GM19463 (cell line): ENCODE measurements at regions not wholly inside any gene's neighbourhood (a gene's known extent, or its start where the extent isn't known, plus 50 kb on each side); places are given as distances from the start of the nearest gene placed in this dataset.

Experiments used
- ATAC-seq: cut with Tn5 transposase; IDR thresholded peaks from one replicate; pipeline ENCODE4 v1.9.1; 2021; ENCODE audit warnings: mild to moderate bottlenecking, moderate library complexity; ENCODE audit not compliant: unreplicated experiment

DNA sequence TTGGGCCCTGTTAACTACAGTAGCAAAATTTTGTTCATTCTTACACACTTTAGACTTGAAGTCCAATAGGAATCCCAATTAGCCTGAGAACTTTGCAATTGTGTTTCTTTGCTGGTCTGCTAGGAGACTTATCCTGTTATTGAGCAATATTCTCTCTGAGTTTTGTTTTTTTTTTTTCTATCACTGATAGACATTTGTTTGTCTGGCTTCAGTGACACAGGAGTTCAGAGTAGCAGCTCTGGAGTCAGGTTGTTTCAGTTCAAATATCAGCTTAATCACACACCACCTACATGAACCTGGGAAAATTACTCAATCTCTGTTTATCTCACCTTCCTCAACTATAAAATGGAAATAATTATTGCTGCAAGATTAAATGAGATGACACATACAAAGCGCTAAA is 360.2 kb upstream of the POU3F3 start:
- no peak for ATAC-seq

DNA sequence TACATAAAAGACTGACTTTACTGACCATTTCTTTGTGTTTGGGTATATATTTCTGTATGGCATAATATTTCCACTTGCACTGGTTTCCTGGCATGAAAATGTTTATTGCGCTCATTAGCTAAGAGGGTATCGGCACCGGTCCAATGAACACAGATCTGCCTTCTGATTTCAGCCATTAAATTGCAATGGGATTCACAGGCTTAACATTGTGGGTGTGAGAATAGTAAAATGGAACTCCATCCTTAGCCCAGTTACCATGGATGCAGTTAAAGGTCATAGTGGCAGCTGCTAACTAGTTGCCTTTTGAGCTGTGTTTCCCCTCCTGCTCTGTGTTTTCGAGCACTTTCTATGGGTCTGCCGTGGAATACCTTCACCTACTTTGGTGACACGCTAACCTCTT is 352.6 kb upstream of the POU3F3 start:
- ATAC-seq: no peak

DNA sequence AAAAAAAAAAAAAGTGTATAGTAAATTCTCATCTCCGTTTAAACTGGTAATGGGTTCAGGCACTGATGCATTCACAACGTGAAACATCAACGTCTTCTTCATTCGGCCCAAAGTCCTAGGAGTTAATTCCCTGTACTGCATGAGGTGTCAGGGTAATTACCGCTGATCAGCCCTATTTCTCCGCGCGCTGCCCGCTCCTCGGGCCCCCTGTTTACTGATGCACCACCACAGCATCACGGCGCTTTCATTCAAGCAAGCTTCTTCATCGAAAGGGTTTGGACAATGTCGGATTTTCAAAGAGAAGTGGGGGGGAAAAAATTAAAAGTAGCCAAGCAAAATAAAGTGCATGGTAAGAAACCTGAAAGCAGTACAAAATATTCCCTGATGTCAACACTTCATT is 352.0 kb upstream of the POU3F3 start:
- no peak for ATAC-seq

DNA sequence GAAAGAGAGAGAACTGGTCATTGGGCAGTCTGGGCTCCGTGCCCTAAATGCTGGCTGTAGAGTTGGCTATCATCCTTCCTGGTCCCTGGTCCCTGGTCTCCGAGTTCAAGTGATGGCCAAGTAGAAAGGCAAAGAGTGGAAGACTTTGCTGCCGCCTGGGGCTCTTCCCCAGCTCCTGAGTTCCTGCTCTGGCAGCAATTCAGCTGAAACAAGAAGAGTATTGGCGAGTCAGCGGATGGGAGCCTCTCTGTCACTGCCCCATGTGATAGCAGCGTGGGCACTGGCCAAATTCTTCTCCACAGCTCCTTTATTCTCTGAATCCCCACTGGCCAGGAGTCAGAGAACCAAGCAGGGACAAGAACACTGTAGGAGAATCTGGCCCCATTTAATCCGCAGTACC is 351.0 kb upstream of the POU3F3 start:
- ATAC-seq: no peak

DNA sequence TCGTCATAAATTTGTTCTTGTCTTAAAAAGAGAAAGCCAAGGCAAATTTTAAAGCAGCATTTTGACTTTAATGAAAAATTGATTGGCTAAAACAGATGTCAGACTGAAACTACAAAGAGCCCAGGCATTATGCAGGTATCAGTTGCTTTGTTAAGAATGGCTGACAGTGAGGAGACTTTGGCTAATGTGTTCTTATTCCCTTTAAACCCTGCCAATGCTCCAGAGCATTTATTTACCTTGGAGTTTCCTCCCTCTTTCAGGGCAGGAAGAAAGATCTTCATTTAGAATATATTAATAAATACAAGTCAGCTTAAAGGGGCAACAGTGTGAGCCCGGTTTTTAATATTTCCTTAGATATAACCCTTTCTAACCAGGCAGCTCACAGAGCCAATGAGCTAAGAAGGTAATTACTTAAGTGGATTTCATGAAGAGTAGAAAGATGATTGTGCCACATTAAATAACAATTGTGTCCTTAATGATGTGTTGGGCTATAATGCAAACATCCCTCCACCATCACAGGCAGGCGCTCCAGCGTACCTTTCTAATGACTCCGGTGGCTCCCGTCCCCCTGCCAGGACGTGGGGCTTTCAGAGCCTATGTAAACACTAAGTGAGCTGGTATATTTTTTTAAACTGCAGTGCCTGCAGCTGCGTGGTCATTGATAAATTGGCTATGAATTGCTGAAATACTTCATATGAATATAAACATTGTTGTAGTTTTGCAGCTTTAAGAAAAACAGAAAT is 349.4 kb upstream of the POU3F3 start:
- ATAC-seq: no peak

DNA sequence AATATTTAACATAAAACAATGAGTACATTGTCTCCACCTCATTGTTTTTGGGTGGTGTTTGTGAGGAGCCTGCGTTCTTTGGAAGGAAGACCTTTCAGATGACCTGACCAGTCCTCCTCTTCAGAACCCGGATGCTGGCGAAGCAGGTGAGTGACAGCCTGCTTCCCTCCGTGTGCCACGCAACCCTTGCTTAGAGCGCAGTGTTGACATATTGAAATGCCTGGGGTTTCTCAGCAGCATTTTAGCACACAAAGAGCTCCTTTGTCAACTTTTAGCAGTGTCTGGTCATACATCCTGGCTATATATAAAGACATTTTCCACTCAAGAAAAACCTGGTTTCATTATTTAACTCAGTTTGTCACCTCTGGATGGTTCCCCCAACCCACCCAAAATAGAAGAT is 335.7 kb upstream of the POU3F3 start:
- no peak for ATAC-seq

DNA sequence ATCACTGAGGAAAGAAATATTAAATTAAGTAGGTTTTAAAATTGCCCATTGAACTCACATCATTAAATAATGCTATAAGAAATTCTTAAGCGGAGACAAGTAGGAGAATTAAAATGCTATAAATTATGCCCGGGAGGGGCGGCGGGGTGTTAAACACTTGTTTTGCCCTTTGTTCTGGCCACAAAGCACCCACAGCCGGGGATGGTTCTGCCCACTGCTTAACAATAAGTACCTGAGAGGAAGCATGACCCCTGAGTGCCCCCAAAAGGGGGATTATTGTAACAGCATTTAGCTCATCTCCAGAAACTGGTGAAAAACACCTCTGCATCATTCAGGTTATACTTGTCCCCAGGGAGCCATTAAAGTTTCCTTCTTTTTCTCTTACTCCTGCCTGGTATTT is 332.7 kb upstream of the POU3F3 start:
- ATAC-seq: no peak

DNA sequence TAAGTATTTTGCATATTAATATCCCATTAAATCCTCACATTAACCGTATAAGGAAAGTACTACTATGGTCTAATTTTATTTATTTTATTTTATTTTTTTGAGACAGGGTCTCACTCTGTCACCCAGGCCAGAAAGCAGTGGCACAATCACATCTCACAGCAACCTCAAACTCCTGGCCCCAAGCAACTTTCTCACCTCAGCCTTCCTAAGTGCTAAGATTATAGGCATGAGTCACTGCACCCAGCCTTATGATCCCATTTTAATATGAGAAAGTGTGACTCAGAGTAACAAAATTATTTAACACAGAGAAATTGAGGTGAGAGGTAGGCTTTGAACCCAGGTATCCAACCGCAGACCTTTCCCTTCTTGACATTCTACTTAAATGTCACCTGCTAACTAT is 330.0 kb upstream of the POU3F3 start:
- no peak for ATAC-seq

DNA sequence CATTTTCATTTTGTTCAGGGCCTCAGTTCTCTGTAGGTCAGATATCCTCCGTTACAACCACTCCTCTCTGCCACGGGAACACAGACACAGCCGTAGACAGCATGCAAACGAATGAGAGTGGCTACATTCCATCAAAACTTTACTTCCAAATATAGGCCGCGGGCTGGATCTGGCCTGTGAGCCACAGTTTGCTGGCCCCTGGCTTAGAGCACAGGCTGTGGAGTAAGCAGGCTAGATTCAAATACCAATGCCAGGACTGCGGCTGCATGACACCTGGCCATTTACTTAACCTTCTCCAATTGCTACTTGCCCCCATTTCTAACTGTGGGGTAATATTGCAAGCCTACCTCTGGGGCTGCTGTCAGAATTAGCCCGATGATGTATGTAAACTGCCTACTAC is 325.8 kb upstream of the POU3F3 start:
- no peak for ATAC-seq

DNA sequence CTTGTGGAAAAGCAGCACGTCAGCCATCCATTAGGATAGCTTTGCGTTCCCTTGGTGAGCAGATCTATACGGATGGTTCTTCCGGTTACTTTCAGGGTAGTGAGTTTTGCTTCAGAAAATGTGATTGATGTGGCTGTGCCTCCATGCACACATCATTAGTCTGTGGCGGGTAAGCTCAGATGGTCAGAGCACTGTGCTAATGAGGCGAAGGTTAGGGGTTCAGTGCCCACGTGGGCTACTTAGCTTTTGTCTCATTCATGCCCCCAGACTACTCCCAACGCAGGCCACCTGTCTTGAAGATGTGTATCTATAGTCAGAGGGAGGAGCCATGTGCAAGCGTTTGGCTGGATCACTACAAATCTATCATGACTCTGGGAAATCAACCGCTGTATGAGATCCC is 322.8 kb upstream of the POU3F3 start:
- no peak for ATAC-seq

DNA sequence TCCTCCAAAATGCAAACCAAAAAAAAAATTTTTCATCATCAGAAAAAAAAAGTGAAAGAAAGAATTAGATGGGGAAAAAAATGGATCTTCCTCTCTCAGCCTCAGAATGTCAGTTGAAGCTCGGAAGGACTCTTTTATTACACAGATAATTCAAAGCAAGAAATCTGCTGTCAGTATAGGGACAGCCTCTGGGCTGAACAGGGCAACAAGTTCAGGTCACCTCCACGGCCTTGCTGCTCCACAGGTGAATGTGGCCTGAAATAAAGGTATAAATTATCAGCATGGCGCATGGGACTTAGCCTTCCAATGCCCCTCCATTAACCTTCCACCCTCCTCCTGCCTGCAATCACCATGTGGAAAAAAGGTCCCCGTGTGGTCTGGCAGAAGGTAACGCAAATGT is 316.8 kb upstream of the POU3F3 start:
- no peak for ATAC-seq

DNA sequence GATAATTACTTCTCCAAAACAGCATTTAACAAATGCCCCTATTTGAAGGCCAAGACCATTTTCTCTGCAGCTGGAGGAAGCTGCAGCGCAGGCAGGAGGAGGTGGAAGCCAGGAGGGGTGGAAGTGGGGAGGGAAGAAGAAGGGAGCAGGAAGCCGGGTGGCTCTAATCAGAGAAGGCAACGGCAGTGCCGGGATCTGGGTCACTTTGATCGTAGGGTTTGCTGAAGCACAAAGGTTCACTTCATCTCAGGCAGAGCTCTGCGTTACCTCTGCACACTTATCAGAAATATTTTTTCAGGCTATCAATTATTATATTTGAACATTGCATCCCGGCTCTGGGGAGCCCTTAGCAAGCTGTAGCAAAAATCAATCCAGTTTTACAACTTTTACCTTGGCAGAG is 315.8 kb upstream of the POU3F3 start:
- ATAC-seq: no peak

DNA sequence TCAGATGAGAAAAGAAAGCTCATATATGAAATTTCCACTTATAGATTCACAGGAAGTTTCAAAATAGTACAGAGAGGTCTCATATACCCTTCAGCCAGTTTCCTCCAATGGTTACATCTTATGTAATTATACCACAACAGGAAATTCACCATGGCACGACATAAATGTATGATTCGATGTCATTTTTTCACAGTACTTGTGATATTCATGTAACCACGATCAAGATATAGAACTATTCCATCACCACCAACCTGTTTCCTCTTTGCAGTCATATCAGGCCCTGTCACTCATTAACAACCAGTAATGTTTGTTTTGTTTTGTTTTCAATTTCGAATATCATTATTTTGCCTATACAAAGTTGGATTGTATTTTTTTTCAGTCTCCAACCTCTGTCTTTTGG is 314.3 kb upstream of the POU3F3 start:
- ATAC-seq: no peak

DNA sequence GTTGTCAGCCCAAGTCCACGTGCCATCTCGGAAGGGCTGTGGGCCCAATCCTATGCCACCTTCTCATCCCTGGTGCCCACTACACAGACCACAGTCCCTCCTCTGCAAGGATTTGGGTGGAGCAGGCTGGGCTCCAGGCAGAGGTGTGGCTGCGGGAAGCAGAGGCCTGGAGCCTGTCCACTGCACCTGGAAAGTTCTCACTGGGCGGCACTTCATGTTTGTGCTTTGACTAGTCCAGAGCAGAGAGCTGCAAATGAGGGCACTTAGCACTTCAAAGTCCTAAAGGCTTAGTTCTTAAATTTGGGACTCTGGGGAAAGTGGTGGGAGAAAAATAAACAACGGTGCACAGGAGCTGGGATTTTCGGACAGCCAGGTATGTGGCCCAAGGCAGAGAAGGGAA is 308.9 kb upstream of the POU3F3 start:
- no peak for ATAC-seq

DNA sequence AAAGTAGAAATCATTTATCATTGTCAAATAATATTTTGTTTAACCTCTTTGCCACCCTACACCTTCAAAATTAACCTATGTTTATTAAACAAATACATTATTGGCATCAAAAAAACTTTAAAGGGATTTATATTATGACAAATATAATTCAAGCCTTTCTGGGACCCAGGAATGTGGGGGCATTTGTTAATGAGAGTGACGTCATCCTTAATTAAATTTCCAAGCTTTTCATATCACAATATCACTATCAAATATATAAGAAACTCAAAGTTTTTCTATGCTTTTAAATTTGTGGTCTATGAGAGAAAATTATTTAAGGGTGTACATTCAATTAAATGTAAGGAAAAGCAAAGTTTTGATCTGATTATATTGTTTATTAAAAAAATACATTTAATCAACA is 307.4 kb upstream of the POU3F3 start:
- ATAC-seq: no peak

DNA sequence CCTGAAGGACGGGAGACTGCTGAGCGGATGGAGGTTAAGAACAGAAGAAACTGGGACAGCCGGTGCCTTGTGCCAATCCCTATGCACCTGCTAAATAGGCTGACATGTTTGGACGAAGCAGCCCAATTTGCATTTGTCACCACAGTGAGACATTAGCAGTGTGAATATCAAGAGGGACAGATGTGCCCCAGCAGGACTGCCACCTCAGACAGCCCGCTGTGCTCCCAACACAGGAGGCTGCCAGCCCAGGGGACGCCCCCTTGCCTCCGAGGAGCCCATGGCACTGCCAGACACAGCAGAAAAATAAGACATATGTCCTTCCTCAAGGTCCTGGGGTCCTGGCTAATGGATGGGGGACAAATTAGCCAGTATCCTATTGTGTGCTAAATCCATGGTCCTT is 306.7 kb upstream of the POU3F3 start:
- no peak for ATAC-seq

DNA sequence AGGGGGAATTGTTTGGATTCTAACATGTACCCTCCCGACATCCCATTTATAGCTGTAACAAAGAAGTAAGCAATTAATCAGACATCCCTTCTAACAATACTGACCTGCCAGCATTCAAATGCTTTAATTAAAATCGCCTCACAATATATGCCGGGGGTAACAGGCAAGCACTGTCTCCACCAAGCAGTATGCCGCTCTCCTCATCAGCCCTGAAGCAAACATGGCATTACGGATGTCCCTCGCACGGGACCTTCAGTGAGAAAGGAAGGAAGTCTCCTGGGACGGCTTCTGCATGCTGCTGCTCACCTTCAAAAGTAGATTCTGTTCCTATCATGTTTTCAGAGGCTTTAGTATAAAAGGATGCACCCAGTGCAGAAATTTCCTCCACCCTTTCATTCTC is 292.7 kb upstream of the POU3F3 start:
- ATAC-seq: no peak

DNA sequence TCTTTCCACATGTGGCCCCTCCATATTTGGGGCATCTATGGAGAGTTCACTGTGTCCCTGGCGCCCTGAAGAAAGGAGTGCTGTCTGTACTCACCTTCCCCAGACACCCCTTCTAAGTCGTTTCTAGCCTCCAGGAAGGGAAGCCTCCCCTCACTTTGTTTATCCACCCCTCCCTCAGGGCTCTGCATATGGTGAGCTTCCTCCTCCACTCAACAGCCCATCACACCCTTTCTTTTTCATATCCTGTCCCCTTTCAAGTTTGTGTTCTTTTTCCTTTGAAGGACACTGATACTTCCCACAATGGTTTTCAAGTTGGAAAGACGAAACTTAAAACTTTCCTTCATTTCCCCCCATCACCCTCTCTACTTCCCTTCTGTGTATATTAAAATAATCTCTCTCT is 291.4 kb upstream of the POU3F3 start:
- ATAC-seq: no peak

DNA sequence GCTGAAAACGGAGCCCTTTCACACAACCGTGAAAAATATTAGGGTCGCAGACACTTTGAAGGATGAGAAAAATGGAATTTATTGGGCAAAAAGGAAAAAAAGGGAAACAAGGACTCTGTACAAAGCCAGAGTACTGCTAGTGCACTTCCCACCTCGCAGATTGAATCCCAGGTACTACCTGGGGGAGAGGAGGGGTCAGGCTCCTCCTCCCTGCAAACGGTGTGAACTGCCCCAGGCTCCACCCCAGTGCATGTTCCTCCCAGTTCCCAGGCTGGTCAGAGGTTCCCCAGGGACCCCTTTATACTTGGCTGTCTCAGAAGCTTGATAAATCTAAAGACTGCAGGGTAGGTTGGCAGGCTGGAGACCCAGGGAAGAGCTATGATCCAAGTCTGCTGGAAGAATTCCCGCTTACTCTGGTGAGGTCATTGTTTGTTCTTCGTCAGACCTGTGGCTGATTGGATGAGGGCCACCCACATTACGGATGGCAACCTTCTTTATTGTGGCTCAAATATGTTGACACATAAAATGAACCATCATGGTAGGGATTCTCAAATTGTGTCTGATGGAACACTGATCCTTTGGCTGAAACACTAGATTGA is 290.4 kb upstream of the POU3F3 start:
- ATAC-seq: no peak

DNA sequence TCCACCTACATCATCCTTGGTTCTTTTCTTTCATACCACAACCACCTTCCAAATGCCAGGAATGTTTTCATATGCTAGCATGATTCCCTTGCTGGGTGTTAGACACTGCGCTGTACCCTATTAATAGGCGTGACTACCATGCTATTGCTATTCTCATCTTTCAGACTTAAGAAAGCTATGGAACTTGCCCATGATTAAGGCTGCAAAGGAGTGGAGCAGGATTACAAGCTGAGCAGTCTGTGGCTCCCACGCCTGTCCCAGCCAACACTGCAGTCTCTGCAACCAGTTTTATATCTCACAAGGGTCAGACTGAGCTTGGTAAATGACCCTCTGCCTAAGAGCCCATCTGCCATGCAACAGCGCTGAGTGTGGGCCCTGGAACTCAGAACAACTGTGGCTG is 285.7 kb upstream of the POU3F3 start:
- no peak for ATAC-seq

DNA sequence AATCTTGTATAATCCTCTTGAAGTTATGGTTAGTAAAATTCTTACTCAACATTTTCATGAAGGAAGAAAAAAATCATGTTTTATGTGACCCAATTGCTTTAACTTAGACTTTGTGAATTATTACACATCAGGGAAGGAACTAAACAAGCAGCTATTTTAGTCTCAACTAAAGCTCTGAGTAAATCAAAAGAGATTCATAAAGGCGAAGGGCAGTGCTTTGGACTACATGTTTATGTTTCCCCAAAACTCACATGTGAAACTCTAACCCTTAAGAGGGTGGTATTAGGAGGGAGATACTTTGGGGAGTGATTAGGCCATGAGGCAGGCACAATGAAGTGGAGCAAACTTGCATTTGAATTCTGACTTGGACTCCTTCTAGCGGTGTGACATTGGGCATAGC is 283.7 kb upstream of the POU3F3 start:
- ATAC-seq: no peak

DNA sequence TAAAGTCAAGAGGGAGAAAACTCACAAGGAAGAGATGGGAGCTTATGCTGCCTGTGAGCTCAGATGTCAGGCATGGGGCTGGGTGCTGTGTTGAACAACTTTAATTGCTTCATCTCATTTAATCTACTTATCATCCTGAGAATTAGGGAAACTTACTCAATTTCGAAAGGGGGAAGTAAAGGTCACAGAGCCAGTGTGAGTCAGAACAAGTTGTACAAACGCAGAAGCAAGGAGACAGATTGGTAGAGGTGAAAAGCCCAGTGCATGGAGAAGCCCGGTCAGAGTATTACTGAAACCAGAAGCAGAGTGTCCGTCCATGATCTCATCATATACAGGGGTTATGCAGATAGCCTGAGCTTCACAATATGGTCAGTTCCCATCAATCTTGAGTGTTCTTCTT is 281.1 kb upstream of the POU3F3 start:
- ATAC-seq: no peak

DNA sequence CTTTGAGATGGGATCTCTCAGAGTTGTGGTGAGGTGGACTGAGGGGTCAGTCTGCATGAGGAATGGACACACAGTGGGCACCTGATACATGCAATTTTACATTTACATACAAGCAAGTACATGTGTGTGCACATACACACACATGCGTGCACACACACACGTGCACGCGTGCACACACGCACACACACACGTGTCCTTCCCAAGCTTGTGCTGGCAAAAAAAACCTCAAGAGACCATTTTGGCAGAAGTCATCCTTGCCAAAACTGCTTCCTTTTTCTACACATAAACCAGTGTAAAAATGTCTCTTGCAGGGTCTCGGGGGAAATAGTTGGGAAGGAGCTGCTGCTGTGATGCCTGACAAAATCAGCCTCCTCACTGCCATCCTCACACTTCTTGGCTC is 279.5 kb upstream of the POU3F3 start:
- no peak for ATAC-seq
